ENCODE measurements at regions not wholly inside any gene's neighbourhood (a gene's known extent, or its start where the extent isn't known, plus 50 kb on each side); places are given as distances from the start of the nearest gene placed in this dataset.

GRCh38 chr12:126268222-126268621 lies 1203.0 kb downstream of the AACS start:
- no peak overlapping the region for H3K4me3 ChIP-seq
- TF ChIP-seq CTCF (IDR thresholded peaks at IDR 0.05 in 8 of 11, conservative IDR thresholded peaks at IDR 0.05 in 3 of 11) (no peak), POLR2AphosphoS5 (IDR thresholded peaks at IDR 0.05) (no peak), POLR2A (IDR thresholded peaks at IDR 0.05) (no peak)
- no peak overlapping the region for H3K27ac ChIP-seq
- no peaks in the 10 kb centered on the region for H3K27me3 ChIP-seq (replicated peaks in 1 of 7)
- 83 to 92% (median 89%) methylated on average over 4 of the region's 4 CpGs for WGBS, 5 donors
- DNase-seq = no peak
- intact Hi-C loops (cut with DNase I; ENCODE audit: low total_unique reads) = no loop called here
- no peaks in the 10 kb centered on the region for H3K36me3 ChIP-seq
- H3K9me3 ChIP-seq = peaks cover 0 to 10% (median 0%) of the 10 kb centered on the region in 8 donors
- no peaks in the 10 kb centered on the region for H3K4me1 ChIP-seq

GRCh38 chr12:126271159-126271558 lies 1205.9 kb downstream of the AACS start:
- Histone ChIP-seq H3K36me3 (no peaks in the 10 kb centered on the region), H3K4me3 (no peak overlapping the region), H3K27me3 (replicated peaks in 1 of 7) (no peaks in the 10 kb centered on the region), H3K4me1 (no peaks in the 10 kb centered on the region), H3K9me3 (peaks cover 0 to 18% (median 0%) of the 10 kb centered on the region in 8 donors), H3K27ac (no peak overlapping the region)
- DNase-seq = no peak
- TF ChIP-seq CTCF (IDR thresholded peaks at IDR 0.05 in 8 of 11, conservative IDR thresholded peaks at IDR 0.05 in 3 of 11) (no peak), POLR2A (IDR thresholded peaks at IDR 0.05) (no peak), POLR2AphosphoS5 (IDR thresholded peaks at IDR 0.05) (no peak)
- intact Hi-C loops (cut with DNase I; ENCODE audit: low total_unique reads) = no loop called here
- WGBS, 5 donors = 66 to 82% (median 77%) methylated on average over 3 of the region's 3 CpGs

- intact Hi-C loops (cut with DNase I; ENCODE audit: low total_unique reads) = no loop called here
- WGBS, 5 donors = 54 to 67% (median 61%) methylated on average over 4 of the region's 4 CpGs
- TF ChIP-seq POLR2AphosphoS5 (IDR thresholded peaks at IDR 0.05) = no peak
- TF ChIP-seq CTCF (IDR thresholded peaks at IDR 0.05 in 8 of 11, conservative IDR thresholded peaks at IDR 0.05 in 3 of 11) = no peak
- no peak for TF ChIP-seq POLR2A (IDR thresholded peaks at IDR 0.05)
Measured at GRCh38 chr12:126282691-126283090, 1217.5 kb downstream of the AACS start.

GRCh38 chr12:126286203-126286602 lies 1221.0 kb downstream of the AACS start:
- Histone ChIP-seq H3K9me3 (peaks cover 0 to 29% (median 7%) of the 10 kb centered on the region in 8 donors), H3K27me3 (replicated peaks in 1 of 7) (no peaks in the 10 kb centered on the region), H3K4me1 (no peaks in the 10 kb centered on the region), H3K36me3 (no peaks in the 10 kb centered on the region), H3K4me3 (no peak overlapping the region), H3K27ac (no peak overlapping the region)
- no peak for TF ChIP-seq POLR2AphosphoS5 (IDR thresholded peaks at IDR 0.05)
- no peak for TF ChIP-seq POLR2A (IDR thresholded peaks at IDR 0.05)
- TF ChIP-seq CTCF (IDR thresholded peaks at IDR 0.05 in 8 of 11, conservative IDR thresholded peaks at IDR 0.05 in 3 of 11) = no peak
- intact Hi-C loops (cut with DNase I; ENCODE audit: low total_unique reads) = no loop called here
- 74 to 91% (median 79%) methylated on average over 1 of the region's 1 CpG for WGBS, 5 donors
- DNase-seq = no peak

More at GRCh38 chr12:126282691-126283090, 1217.5 kb downstream of the AACS start:
- no peak overlapping the region for H3K27ac ChIP-seq
- H3K36me3 ChIP-seq = no peaks in the 10 kb centered on the region
- no peak for DNase-seq
- no peaks in the 10 kb centered on the region for H3K4me1 ChIP-seq
- peaks cover 0 to 20% (median 2%) of the 10 kb centered on the region in 8 donors for H3K9me3 ChIP-seq
- no peaks in the 10 kb centered on the region for H3K27me3 ChIP-seq (replicated peaks in 1 of 7)
- H3K4me3 ChIP-seq = no peak overlapping the region
